ENCODE measurements at regions not wholly inside any gene's neighbourhood (a gene's known extent, or its start where the extent isn't known, plus 50 kb on each side); places are given as distances from the start of the nearest gene placed in this dataset.
"Not testable (repeated sequence)": the region's sequence is repeated elsewhere in the genome, so short reads cannot be mapped to it uniquely, and the experiment has no call there.

- ChIA-PET CTCF (no interaction called here), POLR2A (interaction anchor here (0.5 kb wide), 1 partner anchor 64 kb away, joined by 4 read pairs; no protein-coding TSS in a partner anchor)
- no peak for DNase-seq (ENCODE audit: low read depth, low spot score)
- Histone ChIP-seq H3K27ac (ENCODE audit: low read depth, low read length) (no peak overlapping the region), H3K27me3 (ENCODE audit: control insufficient read depth, insufficient read depth, low read length) (peaks cover 4% of the 10 kb centered on the region), H3K4me3 (ENCODE audit: low read depth, low read length) (no peak overlapping the region), H3K9me3 (ENCODE audit: control insufficient read depth, insufficient read depth, low read length) (no peaks in the 10 kb centered on the region)
- no peak for TF ChIP-seq CTCF (IDR thresholded peaks at IDR 0.05; ENCODE audit: low read depth, low read length)
Measured at GRCh38 chr16:26830428-26831127, 236.1 kb upstream of the C16orf82 start.

GRCh38 chr16:26836114-26836513 lies 230.6 kb upstream of the C16orf82 start:
- H3K4me3 ChIP-seq (ENCODE audit: low read depth, low read length); H3K27ac ChIP-seq (ENCODE audit: low read depth, low read length); POLR2A ChIA-PET; H3K9me3 ChIP-seq (ENCODE audit: control insufficient read depth, insufficient read depth, low read length); DNase-seq (ENCODE audit: low read depth, low spot score); CTCF ChIA-PET; H3K27me3 ChIP-seq (ENCODE audit: control insufficient read depth, insufficient read depth, low read length): not testable (repeated sequence)

GRCh38 chr16:26838931-26839330 lies 227.8 kb upstream of the C16orf82 start:
- ChIA-PET CTCF (no interaction called here), POLR2A (no interaction called here)
- H3K4me3 ChIP-seq (ENCODE audit: low read depth, low read length) = no peak overlapping the region
- no peak for TF ChIP-seq CTCF (IDR thresholded peaks at IDR 0.05; ENCODE audit: low read depth, low read length)
- no peak overlapping the region for H3K27ac ChIP-seq (ENCODE audit: low read depth, low read length)
- DNase-seq (ENCODE audit: low read depth, low spot score) = no peak
- H3K27me3 ChIP-seq (ENCODE audit: control insufficient read depth, insufficient read depth, low read length) = peaks cover 8% of the 10 kb centered on the region
- no peaks in the 10 kb centered on the region; the same call in 1 of the 2 replicates for H3K9me3 ChIP-seq (ENCODE audit: control insufficient read depth, insufficient read depth, low read length)

- DNase-seq (ENCODE audit: low read depth, low spot score) = no peak
- ChIA-PET POLR2A (no interaction called here), CTCF (no interaction called here)
- Histone ChIP-seq H3K4me3 (ENCODE audit: low read depth, low read length) (no peak overlapping the region), H3K27ac (ENCODE audit: low read depth, low read length) (no peak overlapping the region), H3K27me3 (ENCODE audit: control insufficient read depth, insufficient read depth, low read length) (peaks cover 5% of the 10 kb centered on the region), H3K9me3 (ENCODE audit: control insufficient read depth, insufficient read depth, low read length) (no peaks in the 10 kb centered on the region; the same call in 1 of the 2 replicates)
- TF ChIP-seq CTCF (IDR thresholded peaks at IDR 0.05; ENCODE audit: low read depth, low read length) = no peak
Measured at GRCh38 chr16:26840691-26841090, 226.0 kb upstream of the C16orf82 start.

- ChIA-PET POLR2A (no interaction called here), CTCF (no interaction called here)
- H3K4me3 ChIP-seq (ENCODE audit: low read depth, low read length) = no peak overlapping the region
- no peaks in the 10 kb centered on the region for H3K27me3 ChIP-seq (ENCODE audit: control insufficient read depth, insufficient read depth, low read length)
- DNase-seq (ENCODE audit: low read depth, low spot score) = no peak
- no peak for TF ChIP-seq CTCF (IDR thresholded peaks at IDR 0.05; ENCODE audit: low read depth, low read length)
- H3K9me3 ChIP-seq (ENCODE audit: control insufficient read depth, insufficient read depth, low read length) = no peaks in the 10 kb centered on the region; the same call in 1 of the 2 replicates
- no peak overlapping the region for H3K27ac ChIP-seq (ENCODE audit: low read depth, low read length)
Measured at GRCh38 chr16:26856271-26856670, 210.5 kb upstream of the C16orf82 start.
